ENCODE measurements at regions not wholly inside any gene's neighbourhood (a gene's known extent, or its start where the extent isn't known, plus 50 kb on each side); places are given as distances from the start of the nearest gene placed in this dataset.

DNA sequence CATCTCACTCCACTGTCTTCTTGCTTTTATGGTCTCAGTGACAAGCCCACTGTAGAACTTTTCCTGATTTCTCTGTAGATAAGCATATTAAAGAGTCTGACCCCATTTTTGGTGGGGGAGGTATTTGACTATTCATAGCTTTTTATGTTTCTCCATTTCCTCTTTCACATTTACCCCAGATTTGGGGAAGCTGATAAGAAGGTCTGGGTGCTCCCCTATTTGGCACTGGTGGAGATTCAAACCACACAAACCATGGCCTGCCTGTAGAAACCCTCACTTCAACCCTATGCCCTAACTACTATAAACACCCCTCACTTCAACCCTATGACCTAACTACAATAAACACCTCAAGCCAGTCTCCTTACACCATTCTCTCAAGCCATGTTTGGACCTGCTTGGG lies 196.2 kb upstream of the SYNDIG1 start:
- no peak for DNase-seq (ENCODE audit: low read depth, low spot score)

DNA sequence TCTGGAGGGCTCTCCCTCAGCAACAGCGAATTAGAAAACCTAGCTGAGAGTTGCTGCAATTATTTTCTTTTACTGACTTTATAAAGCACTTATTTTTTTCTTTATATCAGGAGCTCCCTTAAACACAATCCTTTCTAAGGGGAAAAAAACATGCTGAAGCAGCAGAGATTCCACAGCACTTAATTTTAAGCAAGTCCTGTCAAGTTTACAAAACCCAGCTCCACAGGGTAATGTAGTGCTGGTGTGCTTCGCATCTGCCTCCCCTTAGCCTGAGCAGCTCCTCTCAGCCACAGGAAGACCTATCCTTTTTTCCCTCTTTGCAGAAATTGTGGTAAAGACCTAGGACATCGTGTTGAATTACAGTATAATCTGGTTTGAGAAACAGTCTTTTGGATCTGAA lies 208.1 kb upstream of the SYNDIG1 start:
- no peak for DNase-seq (ENCODE audit: low read depth, low spot score)

DNA sequence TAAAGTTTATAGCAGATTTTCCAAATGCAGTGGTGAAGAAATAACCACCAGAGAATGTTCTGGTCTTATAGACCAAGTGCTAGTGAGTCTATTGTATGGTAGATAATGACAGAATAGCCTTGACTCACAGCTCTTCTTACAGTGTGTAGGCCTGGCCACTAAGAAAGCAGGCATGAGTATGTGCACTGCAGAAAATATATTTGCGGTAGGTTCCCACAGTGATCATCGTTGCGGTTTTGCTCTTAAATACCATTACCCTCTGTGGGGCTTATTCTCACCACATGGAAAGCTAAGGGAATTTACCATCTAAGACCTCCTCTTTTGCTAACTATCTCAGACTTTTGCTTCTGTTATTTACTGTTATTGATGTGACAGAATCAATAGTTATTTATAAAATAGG lies 212.3 kb upstream of the SYNDIG1 start:
- no peak for DNase-seq (ENCODE audit: low read depth, low spot score)

DNA sequence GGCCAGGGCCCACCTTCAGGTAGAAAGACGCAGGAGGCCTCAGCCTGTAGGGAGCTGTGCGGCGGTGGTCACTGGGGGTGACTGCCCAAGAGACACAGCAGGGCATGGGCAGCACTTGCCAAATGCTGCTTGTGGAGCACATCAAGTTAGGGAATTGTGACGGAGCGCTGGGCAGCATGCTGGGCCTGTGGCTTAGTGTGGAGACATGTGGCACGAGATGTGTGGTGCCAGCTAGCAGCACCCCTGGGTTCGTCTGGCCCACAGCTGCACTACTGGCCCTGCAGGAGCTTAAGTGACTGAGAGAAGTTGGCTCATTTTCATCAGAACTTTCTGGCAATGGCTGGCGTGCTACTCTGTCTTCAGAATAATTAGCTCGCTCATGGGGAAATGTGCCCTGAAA lies 213.1 kb upstream of the SYNDIG1 start:
- DNase-seq (ENCODE audit: low read depth, low spot score): no peak

DNA sequence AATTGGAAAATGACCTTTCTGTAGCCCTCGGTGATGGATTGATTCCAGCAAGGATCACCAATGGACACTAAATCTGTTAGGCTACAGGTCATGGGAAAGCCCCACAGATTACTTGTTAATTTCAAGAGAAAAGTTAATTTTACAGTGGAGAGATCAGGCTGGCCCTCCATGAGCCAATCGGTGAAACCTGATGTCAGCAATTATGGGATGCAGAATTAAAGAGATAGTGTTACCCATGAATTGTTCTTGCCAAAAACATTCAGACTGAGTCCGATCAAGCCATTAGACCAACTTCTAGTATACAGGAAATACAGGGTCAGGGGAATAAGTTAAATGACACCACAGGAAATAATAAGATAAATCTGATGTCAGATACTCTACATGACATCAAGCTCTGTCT lies 214.9 kb upstream of the SYNDIG1 start:
- no peak for DNase-seq (ENCODE audit: low read depth, low spot score)

DNA sequence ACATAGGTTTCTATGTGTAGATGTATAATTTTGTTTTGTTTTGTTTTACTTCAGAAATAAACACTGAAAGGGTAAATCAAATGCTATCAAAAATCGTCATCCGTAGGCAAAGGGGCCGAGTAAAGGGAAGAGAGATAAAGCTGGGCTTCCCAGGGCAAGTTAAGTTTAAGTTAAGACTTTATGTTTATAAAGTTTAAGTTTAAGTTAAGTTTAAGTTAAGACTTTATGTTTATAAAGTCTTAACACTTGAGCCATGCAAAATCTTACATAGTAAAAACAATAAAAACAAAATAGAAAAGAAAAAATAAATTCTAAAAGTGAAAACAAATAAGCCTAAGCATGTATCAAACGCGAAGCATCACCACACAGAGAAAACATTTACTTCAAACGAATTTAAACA lies 216.1 kb upstream of the SYNDIG1 start:
- DNase-seq (ENCODE audit: low read depth, low spot score): no peak

DNA sequence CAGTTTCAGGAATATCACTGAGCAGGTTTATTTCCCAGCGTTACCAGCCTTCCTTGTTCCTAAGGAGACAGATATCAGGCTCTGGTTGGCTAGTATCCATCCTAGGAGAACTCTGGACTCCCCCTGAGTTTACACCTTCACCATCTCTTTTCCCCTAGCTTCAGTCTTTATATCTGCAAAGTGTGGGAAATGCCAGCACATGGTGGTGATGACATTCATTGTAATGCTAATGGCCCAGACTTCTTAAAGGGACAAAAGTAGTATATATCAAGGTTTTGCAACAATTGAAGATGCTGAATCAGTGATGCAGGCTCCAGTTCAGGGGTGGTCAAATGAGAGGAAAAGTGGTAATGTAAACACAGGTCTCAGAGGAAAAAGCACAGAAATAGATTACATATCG lies 224.3 kb upstream of the SYNDIG1 start:
- DNase-seq (ENCODE audit: low read depth, low spot score): no peak

DNA sequence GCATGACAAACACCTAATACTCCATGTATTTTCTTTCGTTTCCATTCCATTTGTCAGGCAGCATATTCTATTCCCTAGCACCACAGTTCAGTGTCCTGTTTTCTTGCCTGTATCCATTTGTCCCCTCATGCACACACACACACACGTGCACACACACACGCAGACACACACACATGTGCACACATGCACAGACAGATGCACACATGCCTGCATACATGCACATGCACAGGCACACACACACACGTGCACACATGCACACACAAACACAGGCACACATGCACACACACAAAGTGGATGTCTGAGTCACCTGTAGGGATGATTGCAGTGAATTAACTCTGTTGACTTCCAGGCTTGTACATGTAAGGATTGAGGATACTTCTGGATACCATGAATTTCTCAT lies 226.7 kb upstream of the SYNDIG1 start:
- no peak for DNase-seq (ENCODE audit: low read depth, low spot score)

DNA sequence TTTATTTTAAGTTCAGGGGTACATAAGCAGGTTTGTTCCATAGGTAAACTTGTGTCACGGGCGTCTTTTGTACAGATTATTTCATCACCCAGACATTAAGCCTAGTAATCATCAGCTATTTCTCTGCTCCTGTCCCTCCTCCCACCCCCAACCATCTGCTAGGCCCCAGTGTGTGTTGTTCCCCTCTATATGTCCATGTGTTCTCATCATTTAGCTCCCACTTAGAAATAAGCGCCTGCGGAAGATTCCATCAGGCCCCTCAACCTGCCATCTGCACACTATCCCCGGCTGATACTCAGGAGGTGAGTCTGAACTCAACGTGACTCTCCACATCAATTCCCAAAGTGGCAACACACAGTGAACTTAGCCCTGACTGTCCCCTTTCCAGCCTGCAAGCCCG lies 228.0 kb upstream of the SYNDIG1 start:
- DNase-seq (ENCODE audit: low read depth, low spot score): no peak

DNA sequence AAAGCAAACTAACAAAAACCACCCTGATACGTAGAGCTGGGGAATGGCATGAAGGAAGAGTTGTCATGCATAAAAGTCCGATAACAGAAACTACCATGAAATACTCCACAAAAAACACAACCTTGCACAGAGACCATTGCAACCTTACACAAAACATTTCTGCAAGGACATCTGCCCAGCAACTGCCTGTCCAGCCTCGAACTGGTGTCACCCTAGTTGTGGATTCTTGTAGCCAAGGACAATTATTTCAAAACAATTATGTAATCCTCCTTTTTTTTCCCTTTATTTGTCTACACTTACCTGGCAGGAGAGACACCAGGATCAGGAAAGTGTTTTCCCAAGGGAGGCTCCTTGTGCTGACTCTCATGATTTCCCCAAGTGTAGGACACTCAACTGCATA lies 232.5 kb upstream of the SYNDIG1 start:
- DNase-seq (ENCODE audit: low read depth, low spot score): no peak

DNA sequence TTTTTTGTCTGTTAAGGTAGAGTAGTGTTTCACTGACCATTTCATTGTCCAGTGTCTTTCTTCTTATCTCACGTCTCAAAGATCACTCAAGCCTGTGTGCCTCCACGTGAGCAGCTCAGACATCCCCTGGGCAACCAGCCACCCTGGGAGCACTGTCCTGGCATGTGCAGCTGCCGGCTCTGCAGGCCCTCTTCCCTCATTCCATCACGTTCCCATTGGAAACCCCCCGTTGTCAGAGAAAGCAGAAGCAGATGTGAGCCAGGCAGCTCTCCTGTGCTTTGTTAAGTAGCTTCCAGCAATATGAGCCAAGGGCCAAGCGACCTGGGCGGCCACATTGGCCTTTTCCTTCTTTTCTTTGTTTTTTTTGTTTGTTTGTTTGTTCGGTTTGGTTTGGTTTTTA lies 233.2 kb upstream of the SYNDIG1 start:
- no peak for DNase-seq (ENCODE audit: low read depth, low spot score)

DNA sequence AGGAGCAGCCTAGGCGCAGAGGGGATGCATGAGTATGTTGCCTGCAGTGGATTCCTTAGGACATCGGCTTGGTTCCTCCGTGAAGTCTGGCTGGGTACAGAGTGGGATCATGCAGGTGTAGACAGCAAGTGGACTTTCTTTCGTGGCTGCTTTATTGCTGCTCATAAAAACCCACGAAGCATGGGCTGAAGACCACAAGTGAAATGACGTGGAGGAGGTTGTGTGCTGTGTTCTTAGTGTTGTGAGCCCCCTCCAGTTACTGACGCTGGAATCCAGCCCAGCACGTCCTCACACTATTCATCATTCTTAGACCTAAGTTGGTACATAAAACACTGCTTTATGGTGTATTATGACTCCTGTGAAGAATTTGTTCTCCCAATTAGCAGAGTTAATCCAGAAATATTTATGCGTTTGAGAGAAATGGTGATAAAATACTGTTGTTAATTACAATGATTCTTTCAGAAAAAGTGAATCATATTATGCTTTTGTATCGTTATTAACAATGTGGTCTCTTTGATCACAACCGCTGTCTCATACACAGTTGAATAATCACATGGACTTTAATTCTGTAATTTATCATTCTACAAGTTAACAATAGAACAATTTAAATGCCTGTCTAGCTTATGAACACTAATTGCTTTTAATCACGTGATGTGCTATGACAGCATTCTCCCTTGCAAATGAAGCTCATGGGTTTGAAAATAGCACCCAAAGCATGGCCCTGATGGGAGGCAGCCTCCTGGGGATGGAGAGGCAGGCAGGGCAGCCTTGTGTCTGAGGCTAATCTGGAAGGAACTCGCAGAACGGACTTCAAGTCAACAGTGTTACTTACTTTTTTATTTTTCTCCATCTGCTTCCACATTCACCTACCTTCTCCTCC lies 233.9 kb upstream of the SYNDIG1 start:
- no peak for DNase-seq (ENCODE audit: low read depth, low spot score)

DNA sequence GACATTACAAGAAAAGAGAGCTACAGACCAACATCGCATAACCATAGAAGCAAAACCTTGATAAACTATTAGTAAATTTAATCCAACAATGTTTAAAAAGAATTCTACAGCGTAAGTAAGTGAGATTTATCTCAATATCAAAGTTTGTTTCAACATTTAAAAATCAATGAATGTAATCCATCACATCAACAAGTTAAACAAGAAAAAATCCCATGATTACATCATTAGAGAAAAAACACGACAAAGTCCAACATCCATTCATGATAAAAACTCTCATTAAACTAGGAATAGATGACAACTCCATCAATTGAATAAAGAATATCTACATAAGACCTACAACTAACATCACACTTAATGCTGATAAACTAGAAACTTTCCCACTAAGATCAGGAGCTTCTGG lies 239.0 kb upstream of the GGTLC1 start:
- DNase-seq (ENCODE audit: low read depth, low spot score): no peak

DNA sequence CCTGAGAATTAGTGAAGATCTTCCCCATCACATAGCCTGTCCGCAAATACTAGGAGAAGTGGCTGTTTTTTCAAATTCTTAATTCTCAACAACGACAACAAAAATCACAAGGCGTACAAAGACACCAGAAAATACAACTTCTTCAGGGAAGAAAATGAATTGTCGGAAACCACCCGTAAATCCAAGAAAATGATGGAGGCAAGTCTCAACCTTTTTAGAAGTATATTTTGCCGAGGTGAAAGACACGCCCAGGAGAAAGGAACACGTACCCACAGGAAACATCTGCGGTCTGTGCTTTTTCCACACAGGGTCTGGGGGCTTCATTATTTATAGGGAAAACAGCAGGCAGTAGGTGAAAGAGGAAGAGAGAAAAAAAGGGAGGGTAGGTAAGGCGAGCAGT lies 223.9 kb upstream of the GGTLC1 start:
- DNase-seq (ENCODE audit: low read depth, low spot score): no peak

DNA sequence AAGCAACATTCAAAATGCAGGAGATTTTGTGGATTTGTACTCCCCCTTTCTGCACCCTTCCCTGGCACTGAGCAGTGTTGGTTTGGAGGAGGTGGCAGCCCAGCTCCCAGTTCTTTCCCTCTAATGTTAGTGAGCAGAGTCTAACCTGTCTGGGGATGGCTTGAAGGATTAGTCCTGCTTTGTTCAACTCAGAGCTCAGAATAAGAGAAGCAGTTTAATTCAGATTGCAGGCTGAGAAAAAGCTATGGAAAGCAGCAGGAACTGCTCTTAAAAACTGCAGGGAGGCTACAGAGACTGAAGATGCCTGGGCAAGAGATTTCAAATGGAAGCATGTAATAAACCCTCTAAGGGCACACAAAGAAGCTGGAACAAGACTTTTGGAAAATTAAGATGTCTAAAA lies 223.4 kb upstream of the GGTLC1 start:
- no peak for DNase-seq (ENCODE audit: low read depth, low spot score)

DNA sequence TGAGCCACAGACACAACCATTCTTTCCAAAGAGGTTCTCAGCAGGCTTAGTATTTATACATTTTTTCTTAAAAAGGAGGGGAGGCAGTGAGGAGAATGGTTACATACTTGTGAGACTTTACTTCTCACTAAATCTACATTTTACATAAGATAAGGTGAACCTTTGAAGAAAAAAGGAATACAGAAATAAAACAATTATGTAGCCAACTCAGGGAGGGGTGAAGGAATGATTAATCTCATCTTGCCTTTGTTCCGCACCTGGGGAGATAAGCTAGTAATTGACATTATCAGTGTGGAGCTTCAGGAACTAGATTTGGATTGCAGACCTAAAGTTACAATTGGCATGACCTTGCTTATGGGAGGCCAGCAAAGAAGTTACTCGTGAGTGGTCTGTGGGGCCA lies 221.8 kb upstream of the GGTLC1 start:
- no peak for DNase-seq (ENCODE audit: low read depth, low spot score)

DNA sequence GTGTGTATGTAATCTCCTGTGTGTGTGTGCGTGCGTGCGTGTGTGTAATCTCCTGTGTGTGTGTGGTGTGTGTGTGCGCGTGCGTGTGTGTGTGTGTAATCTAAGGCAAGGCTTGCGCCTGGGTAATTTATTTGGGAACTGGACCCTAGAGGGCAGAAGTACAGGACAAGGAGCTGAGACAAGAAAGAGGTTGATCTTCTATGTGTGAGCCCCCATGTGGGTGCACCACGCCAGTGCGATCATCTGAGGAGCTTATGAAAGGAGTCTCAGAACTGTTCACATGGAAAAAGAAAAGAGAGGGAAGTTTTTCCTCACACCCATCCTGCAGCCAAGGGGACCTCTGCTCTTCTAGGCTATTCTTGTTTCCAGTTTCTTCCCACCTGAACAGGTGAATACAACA lies 220.1 kb upstream of the GGTLC1 start:
- DNase-seq (ENCODE audit: low read depth, low spot score): no peak

DNA sequence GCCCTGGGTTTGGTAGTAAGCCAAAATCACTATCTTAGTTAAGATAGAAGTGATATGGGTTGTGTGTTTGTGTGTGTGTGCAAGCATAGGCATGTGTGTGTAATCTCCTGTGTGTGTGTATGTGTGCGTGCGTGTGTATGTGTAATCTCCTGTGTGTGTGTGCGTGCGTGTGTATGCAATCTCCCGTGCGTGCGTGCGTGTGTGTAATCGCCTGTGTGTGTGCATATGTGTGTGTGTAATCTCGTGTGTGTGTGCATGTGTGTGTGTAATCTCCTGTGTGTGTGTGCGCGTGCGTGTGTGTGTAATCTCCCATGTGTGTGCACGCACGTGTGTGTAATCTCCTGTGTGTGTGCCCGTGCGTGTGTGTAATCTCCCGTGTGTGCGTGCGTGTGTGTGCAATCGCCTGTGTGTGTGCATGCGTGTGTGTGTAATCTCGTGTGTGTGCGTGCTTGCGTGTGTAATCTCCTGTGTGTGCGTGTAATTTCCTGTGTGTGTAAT lies 219.3 kb upstream of the GGTLC1 start:
- no peak for DNase-seq (ENCODE audit: low read depth, low spot score)

DNA sequence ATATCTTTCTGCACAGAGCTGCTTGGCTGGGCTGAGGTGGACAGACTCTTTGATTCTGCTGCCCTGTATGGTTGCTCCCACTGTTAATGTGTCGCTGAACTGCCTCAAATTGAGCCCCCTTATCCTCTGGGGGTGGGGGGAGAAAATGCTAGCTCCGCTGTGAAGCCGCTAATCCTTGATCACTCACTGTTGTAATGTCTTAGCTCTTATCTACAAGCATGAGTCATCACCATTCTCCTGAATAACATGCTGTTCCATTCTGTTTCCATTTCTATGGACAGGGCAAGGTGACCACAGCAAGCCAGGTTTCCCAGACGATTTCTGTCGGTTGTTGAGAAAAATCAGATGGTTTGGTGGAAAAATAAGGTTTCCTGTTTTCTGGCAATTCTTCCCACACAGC lies 218.4 kb upstream of the GGTLC1 start:
- DNase-seq (ENCODE audit: low read depth, low spot score): no peak

DNA sequence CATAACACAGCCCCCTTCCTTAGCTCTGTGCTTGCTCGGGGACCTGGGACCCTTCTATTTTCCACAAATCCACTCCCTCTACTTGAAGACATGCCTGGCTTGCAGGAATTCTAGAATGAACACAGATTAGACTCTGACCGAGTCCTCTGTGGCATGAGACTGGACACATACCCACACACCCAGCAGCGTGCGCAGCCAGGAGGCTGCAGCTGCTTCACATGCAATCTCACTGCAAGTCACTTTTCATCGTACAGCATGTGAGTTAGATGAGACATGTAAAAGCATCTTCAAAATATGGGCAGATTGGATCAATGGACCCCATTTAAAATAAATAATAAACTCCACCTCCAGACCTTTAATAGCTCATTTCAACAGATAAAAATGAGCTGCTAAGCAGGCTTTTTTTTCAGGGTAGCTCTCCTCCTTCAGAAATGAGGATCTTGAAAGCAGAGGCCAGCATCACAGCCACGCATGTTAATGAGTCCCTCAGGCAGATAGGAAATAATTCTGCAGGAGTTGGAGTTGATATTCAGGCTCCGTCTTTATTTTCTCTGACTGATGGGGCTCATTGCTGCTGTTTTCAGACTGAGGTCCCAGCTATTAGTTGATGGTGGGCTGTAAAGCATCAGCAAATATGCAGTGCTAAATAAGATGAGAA lies 215.1 kb upstream of the GGTLC1 start:
- no peak for DNase-seq (ENCODE audit: low read depth, low spot score)

DNA sequence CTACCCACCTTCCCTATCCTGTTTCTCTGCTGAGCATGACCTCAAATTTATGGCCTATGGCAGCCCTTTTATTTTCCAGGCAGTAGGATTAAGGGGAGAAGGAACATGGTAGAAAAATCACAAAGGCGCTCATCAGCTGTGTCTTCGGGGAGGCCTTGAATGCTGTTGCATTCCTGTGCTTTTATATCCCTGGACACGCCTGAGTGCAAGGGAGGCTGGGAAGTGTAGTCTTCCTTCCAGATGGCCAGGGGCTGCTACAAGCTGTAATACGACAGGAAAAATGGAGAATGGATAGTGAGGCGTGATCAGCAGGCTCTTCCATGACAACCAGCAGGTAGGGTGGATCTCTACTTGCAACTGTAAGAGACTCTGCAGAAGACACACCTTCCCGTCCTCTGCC lies 210.9 kb upstream of the GGTLC1 start:
- DNase-seq (ENCODE audit: low read depth, low spot score): no peak

DNA sequence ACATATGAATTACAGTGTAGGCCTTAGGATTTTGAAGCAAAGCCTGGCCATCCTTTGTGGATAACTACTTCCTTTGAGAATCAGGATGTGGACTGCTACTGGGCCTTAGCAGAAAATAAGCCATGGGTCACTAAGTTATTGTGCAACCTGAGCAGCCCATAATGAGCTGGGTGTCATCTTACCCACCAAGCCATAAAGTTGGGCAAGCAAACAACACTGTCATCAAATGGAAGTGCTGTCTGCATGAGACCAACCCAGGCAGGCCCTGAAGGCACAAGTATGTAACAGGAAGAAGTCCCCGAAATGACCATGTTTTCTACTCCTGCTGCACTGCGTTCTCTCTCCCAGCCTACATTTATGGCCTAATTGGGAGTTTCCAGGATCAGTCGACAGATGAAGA lies 205.6 kb upstream of the GGTLC1 start:
- DNase-seq (ENCODE audit: low read depth, low spot score): no peak

DNA sequence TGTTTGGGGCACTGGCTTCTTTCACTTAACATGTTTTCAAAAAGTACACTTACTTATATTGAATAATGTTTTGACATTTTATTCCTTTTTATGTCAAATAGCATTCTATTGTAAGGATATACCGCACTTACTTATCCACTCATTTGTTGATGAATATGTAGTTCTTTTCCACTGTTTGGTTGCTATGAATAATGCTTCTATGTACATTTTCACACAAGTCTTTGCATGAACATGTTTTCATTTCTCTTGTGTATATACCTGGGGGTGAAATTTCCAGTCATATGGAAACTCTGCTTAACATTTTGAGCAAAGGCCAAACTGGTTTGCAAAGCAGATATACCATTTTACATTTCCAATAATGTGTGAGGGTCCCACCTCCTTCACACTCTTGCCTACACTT lies 202.3 kb upstream of the GGTLC1 start:
- DNase-seq (ENCODE audit: low read depth, low spot score): no peak

All from iPS DF 19.7 (cell line).